PC-3 (cell line): ENCODE measurements at regions not wholly inside any gene's neighbourhood (a gene's known extent, or its start where the extent isn't known, plus 50 kb on each side); places are given as distances from the start of the nearest gene placed in this dataset.

ENCODE experiments used
- CTCF ChIP-seq: fragments of 300-600 bp; sonication (generic); conservative IDR thresholded peaks from 2 replicates; pipeline ENCODE4 v1.5.1; 2017; ENCODE audit warnings: antibody characterized with exemption, low read depth, mild to moderate bottlenecking, low read length
- EZH2 ChIP-seq: fragments of 300-600 bp; sonication (generic); IDR thresholded peaks from one replicate; pipeline ENCODE4 v1.6.1; 2017; ENCODE audit warnings: antibody characterized with exemption, mild to moderate bottlenecking, low read length; ENCODE audit not compliant: unreplicated experiment
- EZH2phosphoT487 ChIP-seq: fragments of 300-600 bp; sonication (generic); IDR thresholded peaks from 2 replicates; pipeline ENCODE4 v1.6.1; 2018; ENCODE audit warnings: mild to moderate bottlenecking, antibody characterized with exemption, low read length, borderline replicate concordance

DNA sequence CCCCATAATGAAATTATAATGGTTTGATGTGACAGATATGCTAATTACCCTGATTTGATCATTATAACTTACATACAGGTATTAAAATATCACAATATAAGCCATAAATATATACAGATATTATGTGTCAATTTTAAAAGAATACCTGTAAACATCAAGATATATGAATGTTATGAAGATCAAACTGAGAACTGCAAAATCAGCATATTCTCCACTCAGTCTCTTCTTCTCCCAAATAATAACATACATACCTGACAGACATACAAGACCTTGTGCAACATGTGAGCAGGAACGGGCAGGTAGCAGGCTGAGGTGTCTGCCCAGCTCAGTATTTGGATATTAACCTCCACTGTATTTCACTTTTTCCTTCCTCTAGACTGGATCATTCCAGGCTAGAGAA, 547.2 kb downstream of the UQCRFS1 start:
- TF ChIP-seq CTCF (no peak), EZH2 (no peak), EZH2phosphoT487 (no peak)
